ENCODE measurements at regions not wholly inside any gene's neighbourhood (a gene's known extent, or its start where the extent isn't known, plus 50 kb on each side); places are given as distances from the start of the nearest gene placed in this dataset.

GRCh38 chr4:13262816-13263215 lies 221.3 kb downstream of the RAB28 start:
- Histone ChIP-seq H3F3A (replicated peaks; ENCODE audit: insufficient read depth) (no peaks in the 10 kb centered on the region), H3K79me2 (ENCODE audit: insufficient read depth) (no peaks in the 10 kb centered on the region), H3K4me3 (ENCODE audit: low read depth in 2 of 2, low read length in 1 of 2) (no peak overlapping the region), H3K27ac (ENCODE audit: low read depth in 2 of 2, low read length in 1 of 2) (no peak overlapping the region), H3K27me3 (ENCODE audit: insufficient read depth) (no peaks in the 10 kb centered on the region), H3K4me2 (no peak overlapping the region), H2AFZ (ENCODE audit: low read depth) (no peak overlapping the region), H3K4me1 (ENCODE audit: control insufficient read depth in 1 of 2, insufficient read depth in 2 of 2, low read depth in 1 of 2, low read length in 1 of 2) (no peaks in the 10 kb centered on the region), H3K36me3 (replicated peaks in 1 of 2; ENCODE audit: control insufficient read depth in 1 of 2, insufficient read depth in 2 of 2, low read length in 1 of 2) (no peaks in the 10 kb centered on the region), H3K9me3 (no peaks in the 10 kb centered on the region), H3K9me2 (no peaks in the 10 kb centered on the region), H3K9ac (no peak overlapping the region), H4K20me1 (ENCODE audit: insufficient read depth) (no peaks in the 10 kb centered on the region)
- POLR2A ChIA-PET: no interaction called here
- WGBS (ENCODE audit: low lambda C conversion rate): 64% methylated on average over 8 of the region's 8 CpGs
- CTCF ChIA-PET: no interaction called here
- DNase-seq: no peak
- TF ChIP-seq FOSL2 (IDR thresholded peaks at IDR 0.05; ENCODE audit: borderline replicate concordance, low read depth): no peak
- no peak for TF ChIP-seq USF1 (IDR thresholded peaks at IDR 0.05; ENCODE audit: borderline replicate concordance, low read depth)
- TF ChIP-seq RCOR1 (IDR thresholded peaks at IDR 0.05; ENCODE audit: low read length): no peak
- no peak for TF ChIP-seq TAF1 (IDR thresholded peaks at IDR 0.05; ENCODE audit: borderline replicate concordance, low read depth, low read length)

- POLR2A ChIA-PET: no interaction called here
- no peak for TF ChIP-seq TEAD4 (IDR thresholded peaks at IDR 0.05; ENCODE audit: borderline replicate concordance, insufficient read depth)
- TF ChIP-seq USF1 (IDR thresholded peaks at IDR 0.05; ENCODE audit: borderline replicate concordance, low read depth): no peak
- no peaks in the 10 kb centered on the region for H3K27me3 ChIP-seq (ENCODE audit: insufficient read depth)
- no peak overlapping the region for H2AFZ ChIP-seq (ENCODE audit: low read depth)
- H3K4me1 ChIP-seq (ENCODE audit: control insufficient read depth in 1 of 2, insufficient read depth in 2 of 2, low read depth in 1 of 2, low read length in 1 of 2): no peaks in the 10 kb centered on the region
- DNase-seq: no peak
- no peak overlapping the region for H3K9ac ChIP-seq
- no peak overlapping the region for H3K4me3 ChIP-seq (ENCODE audit: low read depth in 2 of 2, low read length in 1 of 2)
- no peaks in the 10 kb centered on the region for H4K20me1 ChIP-seq (ENCODE audit: insufficient read depth)
- H3K79me2 ChIP-seq (ENCODE audit: insufficient read depth): no peaks in the 10 kb centered on the region
- no peaks in the 10 kb centered on the region for H3F3A ChIP-seq (replicated peaks; ENCODE audit: insufficient read depth)
- H3K4me2 ChIP-seq: no peak overlapping the region
- H3K36me3 ChIP-seq (replicated peaks in 1 of 2; ENCODE audit: control insufficient read depth in 1 of 2, insufficient read depth in 2 of 2, low read length in 1 of 2): no peaks in the 10 kb centered on the region
- H3K9me2 ChIP-seq: no peaks in the 10 kb centered on the region
- WGBS (ENCODE audit: low lambda C conversion rate): 26% methylated on average over 1 of the region's 1 CpG
- H3K27ac ChIP-seq (ENCODE audit: low read depth in 2 of 2, low read length in 1 of 2): no peak overlapping the region
- no peaks in the 10 kb centered on the region for H3K9me3 ChIP-seq
- CTCF ChIA-PET: no interaction called here
Measured at GRCh38 chr4:13261486-13262257, 222.5 kb downstream of the RAB28 start.

- Histone ChIP-seq H3K27me3 (ENCODE audit: insufficient read depth) (no peaks in the 10 kb centered on the region), H3K9me3 (no peaks in the 10 kb centered on the region), H3K9me2 (no peaks in the 10 kb centered on the region), H3K4me2 (no peak overlapping the region), H3F3A (replicated peaks; ENCODE audit: insufficient read depth) (no peaks in the 10 kb centered on the region), H3K36me3 (replicated peaks in 1 of 2; ENCODE audit: control insufficient read depth in 1 of 2, insufficient read depth in 2 of 2, low read length in 1 of 2) (no peaks in the 10 kb centered on the region), H2AFZ (ENCODE audit: low read depth) (no peak overlapping the region), H3K4me1 (ENCODE audit: control insufficient read depth in 1 of 2, insufficient read depth in 2 of 2, low read depth in 1 of 2, low read length in 1 of 2) (no peaks in the 10 kb centered on the region), H3K4me3 (ENCODE audit: low read depth in 2 of 2, low read length in 1 of 2) (no peak overlapping the region), H3K9ac (no peak overlapping the region), H4K20me1 (ENCODE audit: insufficient read depth) (no peaks in the 10 kb centered on the region), H3K79me2 (ENCODE audit: insufficient read depth) (no peaks in the 10 kb centered on the region), H3K27ac (ENCODE audit: low read depth in 2 of 2, low read length in 1 of 2) (no peak overlapping the region)
- 28% methylated on average over 1 of the region's 1 CpG for WGBS (ENCODE audit: low lambda C conversion rate)
- DNase-seq: no peak
- CTCF ChIA-PET: interaction anchor here (0.6 kb wide), 1 partner anchor 11 kb away, joined by 3 read pairs; no protein-coding TSS in a partner anchor
- POLR2A ChIA-PET: no interaction called here
- TF ChIP-seq RAD21 (IDR thresholded peaks at IDR 0.05; ENCODE audit: low read length): no peak
- no peak for TF ChIP-seq ZBTB33 (IDR thresholded peaks at IDR 0.05; ENCODE audit: borderline replicate concordance, low read depth)
- no peak for TF ChIP-seq GATA2 (CRISPR knock-in tag; IDR thresholded peaks at IDR 0.05)
- TF ChIP-seq IRF3 (IDR thresholded peaks at IDR 0.05; ENCODE audit: low read depth, low read length): no peak
- no peak for TF ChIP-seq REST (IDR thresholded peaks at IDR 0.05; ENCODE audit: low read depth, low read length)
- TF ChIP-seq TEAD4 (IDR thresholded peaks at IDR 0.05; ENCODE audit: borderline replicate concordance, insufficient read depth): no peak
- no peak for TF ChIP-seq MEF2A (IDR thresholded peaks at IDR 0.05; ENCODE audit: borderline replicate concordance, low read depth)
- TF ChIP-seq ELF1 (IDR thresholded peaks at IDR 0.05): no peak
Measured at GRCh38 chr4:13260513-13260912, 223.6 kb downstream of the RAB28 start.
